Germinal center (tissue), 1 donor: ENCODE measurements at regions not wholly inside any gene's neighbourhood (a gene's known extent, or its start where the extent isn't known, plus 50 kb on each side); places are given as distances from the start of the nearest gene placed in this dataset.

ENCODE experiments used
- DNase-seq: peaks from one replicate; pipeline ENCODE4 v3.0.0; 2012; ENCODE audit warnings: mixed read lengths, low spot score

DNA sequence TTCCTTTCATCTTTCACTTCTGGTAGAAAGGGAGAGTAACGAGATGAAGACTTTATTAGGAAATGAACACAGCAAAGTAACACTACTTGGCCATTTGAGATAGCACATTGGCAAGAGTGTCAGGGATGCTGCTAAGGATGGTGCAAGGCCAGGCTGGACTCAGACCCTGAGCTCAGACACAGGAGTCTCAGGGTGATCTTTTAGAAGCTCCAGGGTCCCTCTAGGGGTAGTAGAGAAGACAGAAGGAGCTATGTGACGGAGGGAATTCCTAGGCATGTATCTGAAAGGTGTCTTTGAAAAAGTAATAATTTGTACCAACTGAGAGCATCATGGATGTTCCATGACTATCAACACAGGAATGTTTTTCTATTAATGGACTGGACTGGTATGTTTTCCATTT is 436.5 kb downstream of the DHX35 start:
- no peak for DNase-seq

DNA sequence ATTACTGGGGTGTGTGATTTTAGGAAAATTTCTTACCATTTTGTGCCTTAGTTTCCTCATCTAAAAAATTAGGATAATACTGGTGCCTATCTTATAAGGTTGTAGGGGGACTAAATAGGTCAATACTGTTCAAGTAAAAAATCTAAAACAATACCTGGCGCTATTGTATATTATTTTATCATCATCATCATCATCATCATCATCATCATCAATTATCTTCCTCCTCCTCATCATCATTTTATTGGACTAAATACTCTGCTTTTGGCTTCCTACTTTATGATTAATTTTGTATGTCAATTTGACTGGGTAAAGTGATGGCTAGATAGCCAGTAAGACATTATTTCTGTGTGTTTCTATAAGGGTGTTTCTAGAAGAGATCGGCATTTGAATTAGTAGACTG is 435.5 kb downstream of the DHX35 start:
- no peak for DNase-seq

DNA sequence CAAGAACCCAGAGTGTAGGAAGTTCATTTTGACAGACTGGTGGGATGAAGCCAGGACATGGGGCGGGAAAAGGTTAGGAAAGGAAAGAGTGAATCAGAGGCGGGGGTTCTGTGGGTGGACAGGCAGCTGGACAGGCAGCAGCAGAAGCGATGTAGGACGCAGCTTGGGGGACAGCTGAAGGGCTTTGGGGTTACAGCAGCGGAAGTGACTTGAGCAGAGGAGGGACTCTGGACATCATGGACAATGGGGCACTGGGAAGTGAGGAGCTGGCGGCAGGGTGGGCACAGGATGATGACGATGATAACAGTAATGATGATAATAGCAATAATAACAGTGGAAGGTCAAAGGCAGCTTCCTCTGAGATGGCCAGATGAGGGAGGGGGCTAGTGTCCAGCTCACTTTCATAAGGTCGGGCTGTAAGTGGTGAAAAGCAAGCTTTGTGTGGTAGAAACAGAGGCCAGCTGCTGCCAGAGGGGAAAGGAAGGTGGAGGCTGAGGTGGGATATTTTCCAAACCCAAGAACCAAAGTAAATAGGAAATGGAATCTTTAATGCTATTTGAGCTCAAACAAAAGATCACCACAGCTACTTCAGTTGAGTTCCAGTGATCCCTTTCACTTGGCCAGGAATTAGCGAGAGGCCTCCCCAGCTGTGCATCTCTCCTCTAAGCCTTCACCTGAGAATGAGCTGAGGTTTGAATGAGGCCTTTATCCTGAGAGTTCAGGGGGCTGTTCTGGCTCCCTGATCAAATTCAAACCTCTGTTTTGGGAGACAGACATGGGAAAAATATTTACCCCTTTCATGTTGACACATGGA is 433.5 kb downstream of the DHX35 start:
- no peak for DNase-seq

DNA sequence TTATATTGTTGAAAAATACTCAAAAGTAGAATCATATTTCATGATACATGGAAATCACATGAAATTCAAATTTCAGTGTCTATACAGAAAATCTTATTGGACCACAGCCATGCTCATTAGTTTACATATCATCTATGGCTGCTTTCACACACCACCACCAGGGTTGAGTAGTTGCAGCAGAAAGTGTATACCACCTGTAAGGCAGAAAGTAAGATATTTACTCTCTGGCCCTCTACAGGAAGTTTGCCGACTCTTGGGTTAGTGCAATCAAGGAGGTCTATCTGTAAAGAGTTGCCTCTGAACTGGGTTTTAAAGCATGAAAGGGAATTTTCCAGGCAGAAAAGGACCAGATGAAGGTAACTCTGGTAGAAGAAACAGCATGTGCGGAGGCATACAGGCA is 432.3 kb downstream of the DHX35 start:
- no peak for DNase-seq

DNA sequence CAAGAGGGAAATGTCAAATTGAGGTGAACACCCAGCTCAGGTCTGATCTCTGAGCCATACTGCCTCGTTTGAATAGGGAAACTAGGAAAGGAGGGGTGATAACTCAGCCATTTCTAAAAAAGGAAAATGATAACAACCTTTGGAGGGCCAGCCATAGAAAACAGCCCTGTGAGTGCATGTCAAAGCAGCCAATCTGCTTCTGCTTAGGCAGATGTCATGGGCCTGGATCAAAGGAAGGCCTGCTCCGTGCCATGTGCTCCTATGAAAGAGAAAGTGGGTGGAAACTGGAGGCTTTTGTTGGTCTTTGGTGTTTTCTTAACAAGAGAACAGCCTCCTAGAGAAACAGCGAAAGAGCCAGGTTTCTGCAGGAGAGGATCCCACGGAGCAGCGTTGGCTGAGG is 428.0 kb downstream of the DHX35 start:
- no peak for DNase-seq

DNA sequence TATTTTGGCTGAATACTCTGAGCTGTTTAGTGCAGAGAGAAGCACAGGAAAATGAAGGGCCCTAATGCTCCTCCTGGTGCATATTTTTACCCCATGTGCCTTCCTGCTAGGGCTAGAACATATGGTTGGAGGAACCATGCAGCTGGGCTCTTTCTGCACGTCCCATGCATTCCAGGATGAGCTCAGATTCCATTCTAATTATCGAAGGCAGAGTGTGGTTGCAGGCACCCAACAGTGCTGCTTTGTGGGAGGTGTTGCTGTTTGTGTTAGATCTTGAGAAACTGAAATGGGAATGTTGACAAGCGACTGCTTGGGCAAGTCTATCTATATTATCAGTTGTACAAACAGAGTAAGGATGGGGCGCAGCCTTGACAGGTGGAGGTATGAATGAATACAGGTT is 419.5 kb downstream of the DHX35 start:
- DNase-seq = no peak

DNA sequence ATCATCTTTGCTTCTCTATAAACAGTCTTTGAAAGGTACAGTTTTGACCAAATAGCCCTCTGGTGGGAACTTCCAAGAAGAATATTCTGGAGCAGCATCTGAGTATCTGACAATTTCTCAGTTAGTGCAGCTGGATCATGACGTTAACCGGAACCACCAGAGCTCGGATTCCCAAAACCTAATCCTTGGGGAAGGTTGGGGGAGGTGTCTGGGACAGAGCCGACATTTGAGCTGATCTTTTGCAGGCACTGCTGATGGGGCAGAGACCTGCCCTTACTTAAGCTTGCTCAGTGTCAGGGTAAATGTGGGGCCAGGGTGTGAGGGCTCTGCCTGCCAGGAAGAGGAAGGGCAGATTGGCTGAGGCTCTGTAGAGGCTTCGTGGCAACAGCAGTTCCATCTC is 416.6 kb downstream of the DHX35 start:
- no peak for DNase-seq

DNA sequence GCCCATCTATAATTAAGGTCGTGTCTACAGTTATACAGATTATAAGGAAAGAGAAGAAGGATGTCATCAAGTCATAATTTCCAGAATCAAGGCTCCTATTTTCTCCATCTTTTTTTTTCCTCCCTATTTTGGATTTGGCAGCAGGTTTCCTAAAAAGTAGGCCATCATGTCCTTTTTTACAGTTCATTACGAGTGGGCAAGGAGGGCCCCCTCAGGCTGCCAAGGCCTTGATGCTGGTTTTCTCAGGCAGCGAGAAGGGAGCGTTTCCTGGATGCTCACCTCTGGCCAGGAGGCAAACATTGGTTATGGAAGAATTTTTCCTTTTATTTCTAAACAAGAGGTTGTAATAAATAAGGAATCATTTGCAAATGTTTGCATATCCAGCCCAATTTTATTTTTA is 414.6 kb downstream of the DHX35 start:
- no peak for DNase-seq

DNA sequence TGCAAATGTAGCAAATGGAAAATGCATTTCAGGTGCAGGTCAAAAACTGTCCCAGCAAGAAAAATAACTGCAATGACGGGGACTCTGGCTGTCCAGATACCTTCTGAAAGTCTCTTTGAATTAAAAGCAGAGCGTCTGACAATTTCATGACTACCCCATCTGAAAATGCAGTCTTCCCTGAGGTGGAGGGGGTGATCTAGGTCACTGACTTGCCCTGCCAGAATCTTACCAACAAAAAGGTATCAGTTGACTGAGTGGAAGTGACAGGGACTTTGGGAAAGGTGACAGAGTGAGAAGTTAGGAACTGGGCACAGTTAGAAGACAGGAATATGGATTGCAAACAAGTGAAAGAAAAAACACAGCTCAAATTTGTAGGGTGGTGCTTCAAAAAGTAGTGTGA is 402.2 kb downstream of the DHX35 start:
- DNase-seq = no peak

DNA sequence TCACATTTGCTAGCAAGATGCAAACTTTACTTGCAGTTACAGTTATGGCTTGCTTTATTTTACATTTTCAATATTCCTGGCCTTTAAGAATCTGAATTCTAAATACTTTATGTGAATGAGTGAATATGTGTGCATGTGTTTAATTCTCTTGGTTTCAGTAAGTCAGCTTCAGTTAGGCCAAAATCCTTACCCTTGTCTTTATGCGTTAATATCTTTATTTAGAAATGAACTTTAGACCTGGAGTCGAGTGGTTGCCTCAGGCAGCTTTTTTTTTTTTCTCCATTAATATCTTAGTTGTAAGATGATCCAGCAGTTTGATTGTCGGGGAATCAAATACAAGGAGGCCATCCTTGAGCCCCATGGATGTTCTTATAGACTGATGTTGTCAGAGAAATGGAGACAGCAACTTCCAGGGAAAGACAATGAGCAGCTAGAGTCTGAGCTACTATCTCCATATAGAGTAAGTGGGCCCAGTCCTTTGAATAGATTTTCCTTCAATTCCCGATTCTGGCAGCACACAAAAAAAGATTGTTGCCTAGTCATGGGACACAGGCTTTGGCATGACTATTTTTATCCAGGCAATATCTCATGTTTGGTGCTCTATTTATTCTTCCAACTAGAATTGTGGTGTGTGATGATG is 398.0 kb downstream of the DHX35 start:
- no peak for DNase-seq

DNA sequence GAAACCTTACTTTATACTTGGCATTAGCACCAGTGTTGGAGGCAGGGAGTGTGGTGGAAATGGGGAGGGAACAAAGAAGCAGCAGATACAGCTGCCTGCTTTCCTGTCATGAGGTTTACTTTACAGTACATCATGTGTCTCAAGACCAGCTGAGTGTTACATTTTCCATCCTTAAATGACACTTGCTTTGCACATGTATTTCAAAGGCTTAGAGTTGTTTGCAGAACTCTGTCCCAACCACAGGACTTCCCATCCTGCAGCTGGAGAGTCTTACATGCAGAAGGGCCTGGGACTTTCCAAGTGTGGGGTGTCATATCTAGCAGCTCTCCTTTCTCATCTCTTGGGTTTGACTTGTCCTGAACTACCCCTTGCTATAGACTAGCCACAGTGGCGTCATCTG is 395.9 kb downstream of the DHX35 start:
- no peak for DNase-seq

DNA sequence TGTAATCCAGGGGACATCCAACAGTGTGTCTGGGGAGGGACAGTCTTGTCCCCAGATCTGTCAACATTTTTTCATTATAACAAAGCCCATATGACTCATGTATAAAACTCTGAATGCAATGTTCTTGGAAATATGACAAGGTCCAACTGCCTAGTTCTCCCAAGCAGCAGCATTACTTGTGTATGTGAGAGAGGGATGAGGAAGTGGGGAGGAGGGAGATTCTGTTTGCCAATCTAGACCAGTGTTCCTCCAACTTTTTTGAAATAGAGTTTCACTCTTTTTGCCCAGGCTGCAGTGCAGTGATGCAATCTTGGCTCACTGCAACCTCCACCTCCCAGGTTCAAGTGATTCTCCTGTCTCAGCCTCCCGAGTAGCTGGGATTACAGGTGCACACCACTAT is 394.8 kb downstream of the DHX35 start:
- DNase-seq = no peak

DNA sequence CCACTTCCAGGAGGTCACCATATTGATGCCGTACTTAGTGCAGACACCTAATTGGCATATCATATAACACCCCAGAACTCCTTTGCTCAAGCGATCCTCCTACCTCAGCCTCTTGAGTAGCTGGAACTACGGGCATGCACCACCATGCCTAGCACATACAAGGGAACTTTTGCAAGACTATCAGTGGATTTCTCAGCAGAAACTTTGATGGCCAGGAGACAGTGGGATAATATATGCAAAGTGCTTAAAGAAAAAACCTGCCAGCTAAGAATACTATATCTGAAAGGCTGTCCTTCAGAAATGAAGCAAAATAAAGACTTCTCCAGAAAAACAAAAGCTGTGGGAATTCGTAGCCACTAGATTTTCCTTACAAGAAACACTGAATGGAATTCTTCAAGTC is 387.1 kb downstream of the DHX35 start:
- no peak for DNase-seq

DNA sequence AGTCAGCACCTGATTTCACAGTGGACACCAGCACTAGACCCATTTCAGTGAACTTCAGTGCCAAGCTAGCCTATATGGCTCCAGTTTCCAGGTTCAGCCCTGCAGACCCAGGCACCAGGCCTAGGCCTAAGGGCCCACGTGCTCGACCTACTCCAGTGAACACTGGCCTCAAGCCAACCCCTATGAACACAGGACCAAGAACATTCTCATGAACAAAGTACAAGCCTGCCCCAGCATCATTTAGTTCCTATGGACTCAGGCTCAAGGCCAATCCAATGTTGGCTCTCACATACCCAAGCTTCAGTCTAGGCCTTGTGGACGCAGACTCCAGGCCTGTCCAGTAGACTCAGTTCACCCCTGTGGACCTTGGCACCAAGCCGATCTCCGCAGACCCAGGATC is 385.5 kb downstream of the DHX35 start:
- no peak for DNase-seq

DNA sequence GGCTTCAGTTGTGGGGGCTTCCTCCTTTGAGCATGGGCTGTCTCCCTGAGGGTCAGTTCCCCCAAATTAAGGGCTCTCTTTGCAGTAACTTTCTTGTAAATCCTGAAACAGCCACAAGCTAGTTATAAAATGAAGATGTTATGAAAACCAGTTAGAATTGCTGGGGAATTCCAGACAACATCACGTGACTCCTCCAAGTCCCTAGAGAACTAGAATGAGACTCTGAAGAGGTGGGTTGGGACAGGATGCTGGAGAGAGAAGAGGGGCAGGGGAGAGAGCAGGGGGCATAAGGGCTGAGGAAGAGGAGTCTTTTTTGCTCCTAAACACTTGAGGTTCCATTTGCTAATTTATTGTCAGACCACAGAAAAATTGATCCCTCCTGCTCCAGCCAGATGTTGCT is 380.3 kb downstream of the DHX35 start:
- no peak for DNase-seq

DNA sequence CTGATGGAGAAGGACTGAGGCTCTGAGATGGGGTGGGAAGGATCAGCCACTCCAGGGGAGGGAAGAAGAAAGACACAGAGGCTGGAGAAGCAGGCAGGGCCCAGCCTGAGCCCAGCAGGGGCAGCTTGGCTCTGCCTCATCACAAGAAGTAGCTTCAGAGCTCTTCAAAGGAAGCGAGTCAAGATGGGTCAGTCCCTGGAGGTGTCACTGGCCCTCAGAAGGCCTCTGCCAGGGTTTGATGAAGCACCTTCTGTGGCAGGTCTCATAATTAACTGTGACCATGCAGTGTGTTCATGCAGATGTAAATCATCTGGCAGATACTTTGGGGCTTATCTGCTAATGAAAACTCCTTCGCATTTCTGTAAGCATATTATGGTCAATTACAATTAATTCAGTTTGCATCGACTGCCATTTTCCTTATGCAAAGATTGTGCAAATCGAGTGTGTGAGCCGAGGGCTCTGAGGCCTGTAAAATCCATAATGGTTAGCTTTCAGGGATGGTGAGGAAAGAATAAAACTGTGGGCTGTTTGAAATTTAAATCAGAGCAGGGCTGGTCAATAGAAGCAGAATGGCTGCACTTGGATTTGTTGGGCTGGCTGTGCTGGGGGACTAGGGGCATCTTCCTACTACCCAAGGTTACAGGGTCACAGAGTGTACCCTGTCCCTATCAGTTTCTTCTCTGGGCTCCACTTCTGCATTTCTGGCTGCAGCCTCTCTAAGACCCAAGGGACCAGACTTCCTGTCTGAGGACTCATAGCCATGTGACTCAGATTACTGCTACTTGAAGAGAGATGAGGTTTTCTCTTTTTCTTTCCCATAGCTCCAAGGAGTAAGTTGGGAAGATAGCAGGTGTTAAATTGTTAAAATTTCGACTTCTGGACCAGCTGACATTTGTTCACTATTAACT is 376.6 kb downstream of the DHX35 start:
- peak; percentile 74 for DNase-seq

DNA sequence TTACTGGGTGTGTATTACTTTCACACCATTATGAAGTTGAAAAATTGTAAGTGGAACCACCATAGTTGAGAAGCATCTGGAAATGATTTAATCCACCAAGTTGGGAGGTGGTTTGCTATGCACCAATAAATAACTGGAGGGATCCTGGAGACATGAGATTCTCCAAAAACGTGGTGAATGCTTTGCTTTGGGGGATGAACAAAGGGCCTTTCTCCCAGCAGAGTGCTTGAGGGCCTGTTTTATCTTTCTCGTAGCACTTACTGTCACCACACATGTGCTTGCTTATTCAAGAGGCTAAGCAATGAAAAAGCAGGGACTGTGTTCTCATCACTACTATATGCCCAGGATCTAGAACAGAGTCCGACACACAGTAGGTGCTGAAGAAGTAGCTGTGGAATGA is 371.1 kb downstream of the DHX35 start:
- no peak for DNase-seq

DNA sequence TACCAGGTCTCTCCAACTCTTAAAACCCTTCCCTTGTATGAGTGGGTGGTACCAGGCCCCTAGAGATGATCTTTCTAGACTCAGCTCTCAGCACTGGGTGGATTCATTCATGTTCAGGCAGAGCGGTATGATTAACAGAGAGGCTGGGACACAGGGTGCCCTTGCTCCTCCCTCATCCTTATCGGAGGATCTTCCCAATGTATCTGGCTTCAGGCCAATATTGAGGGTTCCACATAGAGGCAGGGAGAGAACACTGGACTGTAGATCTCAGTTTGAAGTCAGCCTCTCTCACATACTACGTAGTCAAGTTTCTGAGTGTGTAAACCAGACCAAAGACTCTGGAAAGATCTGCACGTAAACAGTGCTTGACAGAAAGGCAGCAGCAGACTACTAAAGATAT is 366.2 kb downstream of the DHX35 start:
- DNase-seq = no peak

DNA sequence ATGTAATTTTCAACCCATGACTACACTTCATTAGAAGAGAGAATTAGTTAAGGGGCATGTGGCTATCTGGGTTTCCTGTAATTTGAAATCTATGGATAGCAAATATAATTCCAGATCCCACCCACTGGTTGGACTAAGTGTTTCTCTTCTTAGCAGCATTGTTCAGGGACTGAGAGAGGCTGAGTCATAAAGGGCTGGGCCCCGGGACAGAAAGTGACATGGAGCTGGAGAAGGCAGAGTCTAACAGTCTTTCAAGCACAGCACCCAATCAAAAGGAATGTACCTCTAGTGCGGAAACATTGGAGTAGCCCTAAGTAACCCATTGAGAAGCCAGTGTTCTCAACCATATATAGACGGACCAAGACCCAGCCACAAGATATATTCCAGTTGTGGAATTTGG is 363.9 kb downstream of the DHX35 start:
- DNase-seq = no peak

DNA sequence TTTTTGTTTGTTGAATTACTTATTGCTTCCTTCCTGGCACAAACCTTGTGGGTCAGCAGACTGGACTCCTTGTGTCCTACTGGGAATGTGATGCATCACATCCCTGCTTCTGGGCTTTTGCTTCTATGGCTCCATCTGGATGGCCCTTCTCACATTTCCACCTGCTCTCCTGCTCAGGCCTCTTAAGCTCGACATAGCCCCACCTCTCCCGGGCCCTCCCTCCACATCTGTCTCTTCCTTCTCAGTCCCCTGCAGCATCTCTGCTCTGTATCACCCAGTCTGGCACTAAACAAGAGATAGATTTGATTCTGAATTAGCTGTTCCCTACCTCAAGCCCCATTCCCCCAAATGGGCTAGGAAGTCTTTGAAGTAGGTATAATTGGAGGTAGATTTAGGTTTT is 356.8 kb downstream of the DHX35 start:
- no peak for DNase-seq

DNA sequence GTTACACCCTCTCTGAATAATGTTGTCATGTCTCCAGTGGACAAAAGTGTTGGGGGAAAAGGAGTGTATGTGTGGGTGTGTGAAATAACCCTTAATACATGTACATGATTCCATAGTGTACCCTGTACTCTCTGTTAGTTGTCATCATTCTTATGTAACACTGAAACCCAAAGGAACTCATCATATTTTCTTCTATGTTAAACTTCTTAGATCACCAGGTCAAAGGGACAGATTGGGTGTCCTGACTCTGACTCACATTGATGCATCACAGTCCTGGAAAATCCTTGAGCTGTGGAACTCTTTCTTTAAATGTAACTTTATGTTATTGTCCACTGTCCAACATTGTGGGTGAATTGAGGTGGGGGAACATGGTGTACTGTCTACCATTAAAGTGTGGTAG is 350.5 kb downstream of the DHX35 start:
- no peak for DNase-seq

DNA sequence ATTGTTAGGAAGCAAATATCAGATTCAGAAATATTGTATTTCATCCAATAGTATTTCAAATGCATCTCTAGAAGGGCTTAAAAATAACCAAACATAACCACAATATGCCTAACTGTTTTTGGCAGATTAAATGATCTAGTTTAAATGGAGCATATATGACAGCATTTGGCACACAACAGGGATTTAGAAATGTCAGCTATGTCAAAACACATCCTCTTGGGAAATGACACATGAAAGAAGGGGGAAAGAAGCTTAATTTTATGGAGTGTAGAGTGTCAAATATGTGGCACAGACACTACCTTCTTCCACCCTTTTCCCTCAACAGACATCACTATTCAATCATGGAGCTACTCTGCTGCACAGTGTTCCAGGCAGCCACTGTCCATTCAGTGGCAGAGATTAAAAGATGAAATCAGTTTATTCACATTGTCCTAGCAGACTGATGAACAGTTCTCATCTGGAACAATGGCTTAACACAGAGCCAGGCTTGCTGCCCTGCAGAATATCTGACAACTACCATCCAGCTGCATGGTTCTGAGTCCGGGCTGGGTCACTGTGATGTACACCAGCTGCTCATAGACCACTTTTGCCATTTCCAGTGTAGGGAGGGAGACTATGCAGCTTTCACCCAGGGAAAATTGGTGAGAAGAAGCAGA is 349.8 kb downstream of the DHX35 start:
- DNase-seq = no peak
